Cardiac fibroblast (primary cell): ENCODE measurements at regions not wholly inside any gene's neighbourhood (a gene's known extent, or its start where the extent isn't known, plus 50 kb on each side); places are given as distances from the start of the nearest gene placed in this dataset.

Experiments
- DNase-seq, 2 donors: peaks; one replicate each; pipeline versions ENCODE4 v3.0.0 to v3.0.0-alpha.2; 2010; ENCODE audit warnings: low read depth in 2 of 2
- H3K4me3 ChIP-seq, 2 donors: replicated peaks in 1 of 2; 1 replicate in 1 of 2; 2 replicates in 1 of 2; pipeline ENCODE4 v1.5.1; 2011; ENCODE audit warnings: low read depth in 2 of 2, low read length in 2 of 2, mild to moderate bottlenecking in 2 of 2, moderate library complexity in 1 of 2
- CTCF ChIP-seq: IDR thresholded peaks from one replicate; pipeline ENCODE4 v1.5.1; 2011; ENCODE audit warnings: low read depth, mild to moderate bottlenecking, low read length, inconsistent platforms

GRCh38 chr9:131791542-131792254 is 51.8 kb upstream of the RAPGEF1 start:
- H3K4me3 ChIP-seq: no peak overlapping the region
- no peak for TF ChIP-seq CTCF
- no peak for DNase-seq
